ENCODE measurements at regions not wholly inside any gene's neighbourhood (a gene's known extent, or its start where the extent isn't known, plus 50 kb on each side); places are given as distances from the start of the nearest gene placed in this dataset.

- TF ChIP-seq POLR2AphosphoS5 (IDR thresholded peaks at IDR 0.05) = no peak
- intact Hi-C loops (cut with DNase I; ENCODE audit: low total_unique reads) = no loop called here
- Histone ChIP-seq H3K36me3 (no peaks in the 10 kb centered on the region), H3K27me3 (replicated peaks in 1 of 7) (no peaks in the 10 kb centered on the region), H3K4me3 (no peak overlapping the region), H3K27ac (no peak overlapping the region), H3K4me1 (no peaks in the 10 kb centered on the region), H3K9me3 (peaks cover 0 to 20% (median 10%) of the 10 kb centered on the region in 8 donors)
- DNase-seq = no peak
- 62 to 69% (median 65%) methylated on average over 5 of the region's 5 CpGs for WGBS, 5 donors
Observed at GRCh38 chr9:86562691-86563090, 208.5 kb upstream of the TUT7 start.

- WGBS, 5 donors = 73 to 86% (median 81%) methylated on average over 3 of the region's 3 CpGs
- H3K4me1 ChIP-seq = no peaks in the 10 kb centered on the region
- H3K27ac ChIP-seq = no peak overlapping the region
- DNase-seq = no peak
- H3K4me3 ChIP-seq = no peak overlapping the region
- no peaks in the 10 kb centered on the region for H3K36me3 ChIP-seq
- H3K9me3 ChIP-seq = no peaks in the 10 kb centered on the region
- intact Hi-C loops (cut with DNase I; ENCODE audit: low total_unique reads) = no loop called here
- TF ChIP-seq CTCF (IDR thresholded peaks at IDR 0.05 in 8 of 11, conservative IDR thresholded peaks at IDR 0.05 in 3 of 11) (no peak), POLR2A (IDR thresholded peaks at IDR 0.05) (no peak), POLR2AphosphoS5 (IDR thresholded peaks at IDR 0.05) (no peak)
- H3K27me3 ChIP-seq (replicated peaks in 1 of 7) = peaks cover 0 to 6% (median 0%) of the 10 kb centered on the region in 7 donors
Observed at GRCh38 chr9:86557918-86558317, 203.7 kb upstream of the TUT7 start.

- Histone ChIP-seq H3K4me1 (no peaks in the 10 kb centered on the region), H3K36me3 (no peaks in the 10 kb centered on the region), H3K4me3 (no peak overlapping the region), H3K27me3 (replicated peaks in 1 of 7) (peaks cover 0 to 6% (median 0%) of the 10 kb centered on the region in 7 donors), H3K9me3 (no peaks in the 10 kb centered on the region), H3K27ac (no peak overlapping the region)
- WGBS, 5 donors = 67 to 76% (median 73%) methylated on average over 7 of the region's 7 CpGs
- intact Hi-C loops (cut with DNase I; ENCODE audit: low total_unique reads) = no loop called here
- DNase-seq = no peak
- no peak for TF ChIP-seq POLR2AphosphoS5 (IDR thresholded peaks at IDR 0.05)
- no peak for TF ChIP-seq POLR2A (IDR thresholded peaks at IDR 0.05)
- no peak for TF ChIP-seq CTCF (IDR thresholded peaks at IDR 0.05 in 8 of 11, conservative IDR thresholded peaks at IDR 0.05 in 3 of 11)
Observed at GRCh38 chr9:86557063-86557766, 203.0 kb upstream of the TUT7 start.

- DNase-seq = no peak
- WGBS, 5 donors = 48 to 77% (median 61%) methylated on average over 2 of the region's 2 CpGs
- intact Hi-C loops (cut with DNase I; ENCODE audit: low total_unique reads) = no loop called here
- H3K9me3 ChIP-seq = no peaks in the 10 kb centered on the region
- TF ChIP-seq CTCF (IDR thresholded peaks at IDR 0.05 in 8 of 11, conservative IDR thresholded peaks at IDR 0.05 in 3 of 11) (no peak), POLR2A (IDR thresholded peaks at IDR 0.05) (no peak), POLR2AphosphoS5 (IDR thresholded peaks at IDR 0.05) (no peak)
- H3K27ac ChIP-seq = no peak overlapping the region
- no peaks in the 10 kb centered on the region for H3K36me3 ChIP-seq
- H3K4me1 ChIP-seq = no peaks in the 10 kb centered on the region
- H3K27me3 ChIP-seq (replicated peaks in 1 of 7) = peaks cover 0 to 6% (median 0%) of the 10 kb centered on the region in 7 donors
- no peak overlapping the region for H3K4me3 ChIP-seq
Observed at GRCh38 chr9:86555661-86556060, 201.5 kb upstream of the TUT7 start.

All from spleen (tissue), 11 donors.